GM23248 (cell line): ENCODE measurements at regions not wholly inside any gene's neighbourhood (a gene's known extent, or its start where the extent isn't known, plus 50 kb on each side); places are given as distances from the start of the nearest gene placed in this dataset.

ENCODE experiments used
- EZH2 ChIP-seq: fragments of 200-600 bp; sonication (generic); IDR thresholded peaks from 2 replicates; pipeline ENCODE4 v1.6.1; 2018; ENCODE audit warnings: antibody characterized with exemption, mild to moderate bottlenecking; ENCODE audit not compliant: insufficient read depth, poor library complexity, severe bottlenecking
- EZH2phosphoT487 ChIP-seq: fragments of 200-600 bp; sonication (generic); IDR thresholded peaks from 2 replicates; pipeline ENCODE4 v1.6.1; 2018; ENCODE audit warnings: antibody characterized with exemption, moderate library complexity, mild to moderate bottlenecking, low read depth; ENCODE audit not compliant: insufficient read depth

- TF ChIP-seq EZH2 (no peak), EZH2phosphoT487 (no peak)
Measured at GRCh38 chr2:145015561-145015960, 495.6 kb upstream of the ZEB2 start.
